GM19455 (cell line): ENCODE measurements at regions not wholly inside any gene's neighbourhood (a gene's known extent, or its start where the extent isn't known, plus 50 kb on each side); places are given as distances from the start of the nearest gene placed in this dataset.

Experiments
- ATAC-seq: cut with Tn5 transposase; IDR thresholded peaks from one replicate; pipeline ENCODE4 v1.9.1; 2021; ENCODE audit not compliant: unreplicated experiment

DNA sequence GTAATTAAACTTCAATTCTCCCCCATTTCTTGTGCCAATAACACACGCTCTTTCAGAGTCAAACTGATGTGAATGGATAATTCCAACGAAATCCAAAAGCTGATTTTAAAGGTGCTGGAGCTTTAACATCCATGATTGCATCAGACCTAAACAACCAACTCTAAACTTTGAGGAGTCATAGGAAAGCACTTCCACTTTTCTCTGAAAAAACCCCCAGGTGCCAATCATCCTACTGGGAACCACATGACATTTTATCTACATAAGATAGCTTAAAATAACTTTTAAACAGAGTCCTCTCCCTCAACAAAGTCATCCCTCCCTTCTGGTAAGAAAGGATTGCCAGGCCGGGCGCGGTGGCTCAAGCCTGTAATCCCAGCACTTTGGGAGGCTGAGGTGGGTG lies 167.7 kb upstream of the PDE10A start:
- no peak for ATAC-seq

DNA sequence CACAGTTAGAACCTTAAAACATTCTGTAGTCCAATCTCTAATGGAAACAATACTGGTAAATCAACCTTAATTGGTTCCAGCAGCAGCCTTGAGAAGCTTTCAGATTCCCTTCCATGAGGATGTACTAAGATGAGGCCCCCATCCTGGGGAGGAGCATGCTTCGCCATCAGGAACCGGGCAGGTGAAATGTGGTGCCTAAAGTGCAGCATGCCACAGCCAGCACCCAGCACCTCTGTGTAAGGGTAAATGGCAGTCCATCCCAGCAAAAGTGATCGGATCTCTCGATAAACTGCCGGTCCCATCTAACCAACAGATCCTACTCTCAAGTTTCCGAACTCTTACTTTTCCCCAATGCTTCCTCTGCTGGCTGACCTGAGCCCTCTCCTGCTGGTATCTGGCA lies 166.3 kb upstream of the PDE10A start:
- ATAC-seq, result no peak

DNA sequence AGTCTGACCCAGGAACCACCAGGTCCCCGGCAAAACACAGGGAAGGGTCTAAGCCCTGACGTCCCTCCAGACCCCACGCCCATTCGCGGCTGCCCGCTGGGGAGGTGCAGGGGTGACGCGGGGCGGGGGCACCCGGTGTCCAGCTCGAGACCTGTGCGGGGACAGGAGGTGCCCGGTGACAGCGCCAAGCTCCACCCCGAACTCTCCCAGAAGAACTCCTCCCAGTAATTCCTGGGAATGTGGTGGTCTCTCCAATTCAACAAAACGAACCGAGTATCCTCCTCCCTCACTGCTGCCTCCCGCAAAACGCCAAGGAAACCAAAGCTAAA lies 164.1 kb upstream of the PDE10A start:
- ATAC-seq, result no peak

GRCh38 chr6:165826487-165827189 lies 163.6 kb upstream of the PDE10A start:
- no peak for ATAC-seq

- ATAC-seq, result no peak
Observed at GRCh38 chr6:165825256-165825815, 162.3 kb upstream of the PDE10A start.

GRCh38 chr6:165823609-165824326 lies 160.7 kb upstream of the PDE10A start:
- no peak for ATAC-seq

DNA sequence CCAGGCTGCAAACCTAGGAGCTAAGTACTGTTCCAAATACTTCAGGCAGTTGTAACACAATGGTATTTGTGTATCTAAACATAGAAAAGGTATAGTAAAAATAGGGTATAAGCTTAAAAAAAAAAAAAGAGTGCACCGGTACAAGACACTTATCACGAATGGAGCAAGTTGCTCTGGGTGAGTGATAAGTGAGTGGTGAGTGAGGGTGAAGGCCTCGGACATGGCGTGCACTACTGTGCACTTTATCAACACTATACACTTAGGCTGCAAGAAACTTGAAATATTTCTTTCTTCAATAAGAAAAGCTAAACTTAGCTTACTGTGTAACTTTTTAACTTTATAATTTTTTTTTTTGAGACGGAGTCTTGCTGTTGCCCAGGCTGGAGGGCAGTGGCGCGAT lies 159.5 kb upstream of the PDE10A start:
- no peak for ATAC-seq

- ATAC-seq, result no peak
Observed at GRCh38 chr6:165821754-165822153, 158.7 kb upstream of the PDE10A start.

GRCh38 chr6:165820934-165821333 lies 157.9 kb upstream of the PDE10A start:
- no peak for ATAC-seq

- no peak for ATAC-seq
Observed at GRCh38 chr6:165820407-165820806, 157.4 kb upstream of the PDE10A start.

DNA sequence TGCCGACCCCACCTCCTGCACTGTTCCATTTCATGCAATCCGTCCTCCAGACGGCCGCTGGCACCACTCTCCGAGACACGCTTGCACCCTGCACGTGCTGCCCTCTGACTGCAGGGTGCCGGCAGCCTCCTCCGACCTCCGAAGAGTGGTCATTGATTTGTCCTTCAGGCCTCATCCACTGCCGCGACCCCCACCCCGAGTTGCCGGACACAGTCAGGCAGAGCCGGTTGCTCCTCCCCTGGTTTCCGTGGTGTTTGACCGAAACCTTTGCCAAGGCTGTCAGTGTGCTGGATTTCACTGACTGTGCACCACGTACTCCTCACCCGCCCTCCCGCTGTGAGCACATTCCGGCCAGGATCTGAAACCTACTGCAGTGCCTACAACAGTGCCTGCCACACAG lies 156.4 kb upstream of the PDE10A start:
- ATAC-seq, result no peak

- ATAC-seq, result no peak
Observed at GRCh38 chr6:165818200-165818599, 155.2 kb upstream of the PDE10A start.

DNA sequence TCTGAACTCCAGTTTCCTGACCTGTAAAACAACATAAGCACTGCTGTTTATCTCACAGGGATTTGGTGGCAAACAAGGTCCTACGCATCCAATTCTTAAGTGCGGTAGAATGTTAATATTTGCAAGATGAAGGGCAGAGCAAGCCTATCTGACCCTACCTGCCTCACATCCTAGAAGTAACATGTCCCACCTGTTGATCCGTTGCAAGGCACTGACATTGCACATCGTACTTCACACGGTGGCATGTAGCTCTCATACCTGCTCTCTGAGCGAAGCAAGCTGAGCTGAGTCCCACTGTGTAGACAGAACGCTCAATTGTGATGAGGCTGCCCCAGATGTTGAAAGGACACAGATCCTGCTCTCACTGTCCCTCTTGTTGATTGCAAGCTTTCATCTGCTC lies 154.7 kb upstream of the PDE10A start:
- no peak for ATAC-seq

DNA sequence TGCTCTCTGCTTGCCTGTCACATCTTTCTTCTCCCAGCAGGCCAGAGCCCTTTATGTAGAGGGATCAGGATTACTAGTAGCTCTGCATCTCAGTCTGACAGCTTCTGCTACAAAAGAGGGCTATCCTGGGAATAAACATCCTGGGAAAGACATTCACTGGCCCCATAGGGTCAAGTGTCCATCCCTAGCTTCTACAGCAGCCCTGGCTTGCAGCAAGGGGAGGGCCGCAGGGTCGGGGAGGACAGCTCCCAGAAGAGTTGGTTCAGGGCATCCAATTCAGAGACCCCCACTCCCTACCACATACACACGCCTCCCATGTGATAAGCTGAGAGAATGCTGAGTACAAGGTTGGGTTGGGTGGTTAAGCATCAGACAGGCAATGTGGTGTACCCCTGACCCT lies 154.1 kb upstream of the PDE10A start:
- ATAC-seq, result no peak

- no peak for ATAC-seq
Observed at GRCh38 chr6:165814679-165815078, 151.6 kb upstream of the PDE10A start.

- ATAC-seq, result no peak
Observed at GRCh38 chr6:165811512-165811911, 148.5 kb upstream of the PDE10A start.

DNA sequence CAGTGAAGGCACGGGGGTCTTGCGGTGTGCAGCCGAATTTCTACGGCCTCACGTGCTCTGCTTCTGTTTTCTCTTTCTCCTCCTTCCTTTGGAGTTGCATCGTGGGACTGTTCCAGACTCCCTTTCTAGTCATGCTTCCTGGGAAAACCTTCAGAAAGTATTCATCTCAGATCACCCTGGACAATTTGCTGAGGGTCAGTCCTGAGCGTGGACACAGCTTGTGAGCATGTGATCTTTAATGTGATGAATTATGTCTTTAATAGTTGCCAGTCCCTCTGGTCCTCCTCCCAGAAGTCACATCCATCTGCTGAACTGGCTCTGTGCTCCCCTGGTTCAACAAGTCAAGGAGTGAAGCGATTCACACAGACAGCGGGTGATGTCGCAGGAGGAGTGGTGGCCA lies 145.0 kb upstream of the PDE10A start:
- no peak for ATAC-seq

- ATAC-seq, result no peak
Observed at GRCh38 chr6:165807249-165807960, 144.4 kb upstream of the PDE10A start.

GRCh38 chr6:165806126-165806810 lies 143.2 kb upstream of the PDE10A start:
- ATAC-seq, result no peak

- no peak for ATAC-seq
Observed at GRCh38 chr6:165805636-165806035, 142.6 kb upstream of the PDE10A start.

DNA sequence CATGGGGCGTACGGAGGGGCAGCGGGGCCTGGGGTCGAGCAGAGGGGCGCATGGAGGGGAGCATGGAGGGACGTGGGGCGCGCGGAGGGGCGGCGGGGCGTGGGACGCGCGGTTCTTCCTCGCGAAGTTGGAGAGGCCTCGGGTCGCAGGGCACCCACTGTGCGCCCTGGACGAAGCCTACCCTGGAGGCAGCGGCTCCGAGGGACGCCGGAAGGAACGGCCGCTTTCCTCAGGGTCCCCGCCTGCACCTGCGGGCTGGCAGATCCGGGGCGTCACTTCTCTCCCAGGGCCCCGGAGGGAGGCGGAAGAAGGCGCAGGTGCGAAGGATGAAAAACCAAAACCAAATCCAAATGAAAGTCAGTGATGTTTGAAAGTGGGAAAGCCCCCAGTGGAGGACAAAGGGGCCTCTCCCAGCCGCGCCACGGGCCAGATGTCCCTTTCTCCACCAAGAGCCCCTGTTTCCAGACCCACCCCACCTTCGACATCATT lies 142.1 kb upstream of the PDE10A start:
- no peak for ATAC-seq
